Transverse colon (tissue), 4 donors: ENCODE measurements at regions not wholly inside any gene's neighbourhood (a gene's known extent, or its start where the extent isn't known, plus 50 kb on each side); places are given as distances from the start of the nearest gene placed in this dataset.

Source experiments
- DNase-seq: peaks from one replicate; pipeline ENCODE4 v3.0.0-alpha.2; 2019
- H3K27ac ChIP-seq, 4 donors: fragments of 200-600 bp; sonication (generic); 2 replicates each; pipeline ENCODE4 v1.5.1; 2016 to 2018; ENCODE audit warnings: inconsistent platforms in 4 of 4
- H3K27me3 ChIP-seq: fragments of 200-600 bp; sonication (generic); 2 replicates; pipeline ENCODE4 v1.5.1; 2017; ENCODE audit warnings: inconsistent platforms
- H3K36me3 ChIP-seq, 4 donors: fragments of 200-600 bp; sonication (generic); 2 replicates each; pipeline ENCODE4 v1.5.1; 2017 to 2019; ENCODE audit warnings: inconsistent platforms in 4 of 4
- H3K4me1 ChIP-seq, 4 donors: fragments of 200-600 bp; sonication (generic); 2 replicates each; pipeline ENCODE4 v1.5.1; 2017 to 2020; ENCODE audit warnings: inconsistent platforms in 4 of 4
- H3K4me3 ChIP-seq, 4 donors: fragments of 200-600 bp; sonication (generic); 1 replicate in 1 of 4; 2 replicates in 3 of 4; pipeline versions ENCODE4 v1.5.1 to v1.6.1; 2017 to 2019; ENCODE audit warnings: inconsistent platforms in 4 of 4
- H3K9me3 ChIP-seq, 2 donors: fragments of 200-600 bp; sonication (generic); 2 replicates each; pipeline ENCODE4 v1.5.1; 2017 to 2019; ENCODE audit warnings: inconsistent platforms in 2 of 2
- CTCF ChIP-seq, 5 experiments: fragments of 200-600 bp in 3 of 5; fragments of 450-650 bp in 2 of 5; sonication (generic) in 3 of 5; IDR thresholded peaks; 1 replicate in 2 of 5; 2 replicates in 3 of 5; pipeline ENCODE4 v1.5.1; 2016 to 2017; ENCODE audit warnings: antibody characterized with exemption in 5 of 5, inconsistent platforms in 3 of 5, mild to moderate bottlenecking in 2 of 5, moderate library complexity in 1 of 5
- EP300 ChIP-seq: sonication (generic); formaldehyde crosslinking; IDR thresholded peaks from one replicate; pipeline ENCODE4 v1.6.1; 2017; ENCODE audit warnings: antibody characterized with exemption, low read depth
- POLR2A ChIP-seq: fragments of 450-650 bp; IDR thresholded peaks from one replicate; pipeline ENCODE4 v1.6.1; 2016; ENCODE audit warnings: antibody characterized with exemption, mild to moderate bottlenecking, moderate library complexity
- POLR2AphosphoS5 ChIP-seq, 3 donors: sonication (generic); formaldehyde crosslinking; IDR thresholded peaks; one replicate each; pipeline ENCODE4 v1.6.1; 2016; ENCODE audit warnings: antibody characterized with exemption in 3 of 3
- WGBS, 2 donors: methylation state at CpG; one replicate each; pipeline ENCODE4 v1.1.5; 2018; ENCODE audit warnings: low coverage in 1 of 2; 5-methylcytosine and 5-hydroxymethylcytosine counted together
- in situ Hi-C, 4 donors: fragments of 200-750 bp; cut with MboI; loops; one replicate each; pipeline versions ENCODE4 v1.15.0 to v1.15.1; 2017; ENCODE audit warnings: low sequenced_read_pairs in 3 of 4, low pct_ligation_motif_present in 1 of 4, low pct_unique_long_range_greater_than_20kb in 1 of 4
- intact Hi-C: fragments of 100-400 bp; cut with DNase I; formaldehyde crosslinking; loops from one replicate; pipeline ENCODE4 v1.15.1; 2023; ENCODE audit warnings: low total_unique reads

GRCh38 chr3:148006508-148006907 is 597.3 kb downstream of the ZIC1 start:
- in situ Hi-C loops = no loop called here
- H3K9me3 ChIP-seq = no peaks in the 10 kb centered on the region
- intact Hi-C loops = no loop called here
- no peaks in the 10 kb centered on the region for H3K4me1 ChIP-seq
- no peak for TF ChIP-seq EP300
- no peak for TF ChIP-seq CTCF (IDR thresholded peaks at IDR 0.05)
- no peak for TF ChIP-seq POLR2AphosphoS5 (IDR thresholded peaks at IDR 0.05)
- TF ChIP-seq POLR2A = no peak
- no peak for DNase-seq
- no peak overlapping the region for H3K4me3 ChIP-seq
- H3K36me3 ChIP-seq = no peaks in the 10 kb centered on the region
- no peak overlapping the region for H3K27ac ChIP-seq
- no peaks in the 10 kb centered on the region for H3K27me3 ChIP-seq

- Histone ChIP-seq H3K27me3 (no peaks in the 10 kb centered on the region), H3K4me1 (no peaks in the 10 kb centered on the region), H3K9me3 (no peaks in the 10 kb centered on the region), H3K36me3 (no peaks in the 10 kb centered on the region), H3K4me3 (no peak overlapping the region), H3K27ac (no peak overlapping the region)
- 60 to 95% methylated on average over 1 of the region's 1 CpG for whole genome bisulfite sequencing, 2 donors
- TF ChIP-seq POLR2AphosphoS5 (IDR thresholded peaks at IDR 0.05) (no peak), CTCF (IDR thresholded peaks at IDR 0.05) (no peak), EP300 (no peak), POLR2A (no peak)
- in situ Hi-C loops (no loop called here), intact Hi-C loops (no loop called here)
- DNase-seq = no peak
Observed at GRCh38 chr3:148008591-148008990, 599.4 kb downstream of the ZIC1 start.

- intact Hi-C loops (no loop called here), in situ Hi-C loops (no loop called here)
- no peak overlapping the region for H3K27ac ChIP-seq
- no peaks in the 10 kb centered on the region for H3K27me3 ChIP-seq
- DNase-seq = no peak
- TF ChIP-seq EP300 (no peak), CTCF (IDR thresholded peaks at IDR 0.05) (no peak), POLR2AphosphoS5 (IDR thresholded peaks at IDR 0.05) (no peak)
- no peaks in the 10 kb centered on the region for H3K4me1 ChIP-seq
- no peaks in the 10 kb centered on the region for H3K36me3 ChIP-seq
- WGBS, 2 donors = 48 to 73% methylated on average over 1 of the region's 1 CpG
- H3K4me3 ChIP-seq = no peak overlapping the region
- H3K9me3 ChIP-seq = peaks cover 0 to 6% of the 10 kb centered on the region in 2 donors
Observed at GRCh38 chr3:148020861-148021260, 611.7 kb downstream of the ZIC1 start.

- no peaks in the 10 kb centered on the region for H3K27me3 ChIP-seq
- no peak for DNase-seq
- no peak overlapping the region for H3K4me3 ChIP-seq
- intact Hi-C loops (no loop called here), in situ Hi-C loops (no loop called here)
- H3K4me1 ChIP-seq = no peaks in the 10 kb centered on the region
- no peak overlapping the region for H3K27ac ChIP-seq
- H3K36me3 ChIP-seq = no peaks in the 10 kb centered on the region
- TF ChIP-seq POLR2AphosphoS5 (IDR thresholded peaks at IDR 0.05) = no peak
- no peak for TF ChIP-seq EP300
- TF ChIP-seq POLR2A = no peak
- no peak for TF ChIP-seq CTCF (IDR thresholded peaks at IDR 0.05)
- WGBS, 2 donors = 94% methylated on average over 6 of the region's 6 CpGs; no CpG with 5 or more reads in 1 of the 2 donors
- peaks cover 0 to 6% of the 10 kb centered on the region in 2 donors for H3K9me3 ChIP-seq
Observed at GRCh38 chr3:148021381-148021780, 612.2 kb downstream of the ZIC1 start.
